PFSK-1 (cell line): ENCODE measurements at regions not wholly inside any gene's neighbourhood (a gene's known extent, or its start where the extent isn't known, plus 50 kb on each side); places are given as distances from the start of the nearest gene placed in this dataset.

Source experiments
- POLR2AphosphoS5 ChIP-seq: IDR thresholded peaks from 2 replicates; pipeline ENCODE4 v1.6.1; 2012; ENCODE audit warnings: low read depth, mild to moderate bottlenecking, control low read depth, low read length, moderate library complexity
- REST ChIP-seq, 2 experiments: IDR thresholded peaks; 2 replicates each; pipeline versions ENCODE4 v1.6.1 to v1.8.0; 2011 to 2012; ENCODE audit warnings: low read depth in 2 of 2, low read length in 2 of 2, control low read depth in 1 of 2, inconsistent platforms in 1 of 2, mild to moderate bottlenecking in 1 of 2, moderate library complexity in 1 of 2; ENCODE audit not compliant: insufficient read depth in 1 of 2
- SIN3A ChIP-seq: IDR thresholded peaks from 2 replicates; pipeline ENCODE4 v1.6.1; 2012; ENCODE audit warnings: mild to moderate bottlenecking, low read length, moderate library complexity, borderline replicate concordance; ENCODE audit not compliant: insufficient read depth
- TAF1 ChIP-seq: IDR thresholded peaks from 2 replicates; pipeline ENCODE4 v1.6.1; 2012; ENCODE audit warnings: low read length, control low read depth, borderline replicate concordance; ENCODE audit not compliant: insufficient read depth

DNA sequence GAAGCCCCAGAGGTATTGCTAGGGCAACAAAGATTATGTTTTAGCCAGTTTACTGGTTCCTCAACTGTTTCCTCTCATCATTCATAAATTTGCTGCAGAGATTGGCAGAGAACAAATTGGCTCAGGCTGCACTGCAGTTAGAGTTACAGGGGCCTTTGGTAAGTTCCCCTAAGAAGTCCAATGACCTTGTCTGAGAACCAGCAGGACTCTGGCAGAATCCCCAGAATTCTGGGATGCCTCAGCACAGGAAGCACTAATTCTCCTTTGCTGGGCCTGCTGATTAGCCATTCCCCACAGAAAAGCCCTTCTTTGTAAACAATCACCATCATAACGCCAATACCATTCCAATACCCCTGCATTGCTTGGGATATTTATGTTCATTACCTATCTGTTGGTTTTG lies 151.3 kb downstream of the USP46 start:
- TF ChIP-seq POLR2AphosphoS5: no peak
- no peak for TF ChIP-seq TAF1
- TF ChIP-seq REST (IDR thresholded peaks at IDR 0.05; ENCODE audit: insufficient read depth in 1 of 2, low read depth in 2 of 2, low read length in 2 of 2): peak in 1 of 2 experiments; percentile 16; a peak in 1 of 4 replicates
- TF ChIP-seq SIN3A: no peak
